Choroid plexus epithelial cell (primary cell): ENCODE measurements at regions not wholly inside any gene's neighbourhood (a gene's known extent, or its start where the extent isn't known, plus 50 kb on each side); places are given as distances from the start of the nearest gene placed in this dataset.

Experiments
- DNase-seq: peaks from one replicate; pipeline ENCODE4 v3.0.0-alpha.2; 2010; ENCODE audit warnings: low read depth
- H3K4me3 ChIP-seq: 2 replicates; pipeline ENCODE4 v1.5.1; 2011; ENCODE audit warnings: low read depth, mild to moderate bottlenecking, control low read depth, low read length, moderate library complexity
- TF ChIP-seq, protein P1 (sequence below): conservative IDR thresholded peaks from 2 replicates; pipeline ENCODE4 v1.5.1; 2011; ENCODE audit warnings: low read depth, mild to moderate bottlenecking, control low read depth, inconsistent platforms, low read length, moderate library complexity

DNA sequence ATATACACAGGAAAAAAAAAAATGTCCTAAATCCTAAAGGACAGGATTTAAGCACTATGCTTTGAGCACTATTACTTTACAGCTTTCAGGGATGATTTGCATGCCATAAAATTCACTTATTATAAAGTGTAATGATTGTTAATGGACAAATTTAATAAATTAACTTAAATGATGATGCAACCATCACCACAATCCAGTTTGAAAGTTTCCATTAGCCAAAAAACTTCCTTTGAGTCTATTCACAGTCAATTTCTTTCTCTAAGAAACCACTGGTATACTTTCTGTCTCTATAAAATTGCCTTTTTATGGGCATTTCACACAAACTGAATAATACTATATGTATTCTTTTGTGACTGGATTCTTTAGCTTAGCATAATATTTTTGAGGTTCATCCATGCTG, 111.1 kb upstream of the RIOK3 start:
- DNase-seq = no peak
- no peak overlapping the region for H3K4me3 ChIP-seq
- TF ChIP-seq, protein P1, sequence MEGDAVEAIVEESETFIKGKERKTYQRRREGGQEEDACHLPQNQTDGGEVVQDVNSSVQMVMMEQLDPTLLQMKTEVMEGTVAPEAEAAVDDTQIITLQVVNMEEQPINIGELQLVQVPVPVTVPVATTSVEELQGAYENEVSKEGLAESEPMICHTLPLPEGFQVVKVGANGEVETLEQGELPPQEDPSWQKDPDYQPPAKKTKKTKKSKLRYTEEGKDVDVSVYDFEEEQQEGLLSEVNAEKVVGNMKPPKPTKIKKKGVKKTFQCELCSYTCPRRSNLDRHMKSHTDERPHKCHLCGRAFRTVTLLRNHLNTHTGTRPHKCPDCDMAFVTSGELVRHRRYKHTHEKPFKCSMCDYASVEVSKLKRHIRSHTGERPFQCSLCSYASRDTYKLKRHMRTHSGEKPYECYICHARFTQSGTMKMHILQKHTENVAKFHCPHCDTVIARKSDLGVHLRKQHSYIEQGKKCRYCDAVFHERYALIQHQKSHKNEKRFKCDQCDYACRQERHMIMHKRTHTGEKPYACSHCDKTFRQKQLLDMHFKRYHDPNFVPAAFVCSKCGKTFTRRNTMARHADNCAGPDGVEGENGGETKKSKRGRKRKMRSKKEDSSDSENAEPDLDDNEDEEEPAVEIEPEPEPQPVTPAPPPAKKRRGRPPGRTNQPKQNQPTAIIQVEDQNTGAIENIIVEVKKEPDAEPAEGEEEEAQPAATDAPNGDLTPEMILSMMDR = no peak

DNA sequence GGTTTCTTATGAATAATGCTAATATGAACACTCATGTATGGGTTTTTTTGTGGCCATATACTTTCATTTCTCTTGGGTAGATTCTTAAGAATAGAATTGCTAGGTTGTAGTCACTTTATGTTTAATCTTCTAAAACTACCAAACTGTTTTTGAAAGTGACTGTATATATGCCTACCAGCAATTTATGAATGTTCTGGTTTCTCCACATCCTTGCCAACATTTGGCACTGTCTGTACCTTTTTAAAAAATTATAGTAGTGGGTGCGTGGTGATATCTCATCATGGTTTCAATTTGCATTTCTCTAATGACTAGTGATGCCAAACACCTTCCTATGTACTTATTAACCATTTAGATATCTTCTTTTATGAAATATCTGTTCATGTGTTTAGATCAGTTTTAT, 110.6 kb upstream of the RIOK3 start:
- no peak overlapping the region for H3K4me3 ChIP-seq
- no peak for DNase-seq
- TF ChIP-seq, protein P1 = no peak

DNA sequence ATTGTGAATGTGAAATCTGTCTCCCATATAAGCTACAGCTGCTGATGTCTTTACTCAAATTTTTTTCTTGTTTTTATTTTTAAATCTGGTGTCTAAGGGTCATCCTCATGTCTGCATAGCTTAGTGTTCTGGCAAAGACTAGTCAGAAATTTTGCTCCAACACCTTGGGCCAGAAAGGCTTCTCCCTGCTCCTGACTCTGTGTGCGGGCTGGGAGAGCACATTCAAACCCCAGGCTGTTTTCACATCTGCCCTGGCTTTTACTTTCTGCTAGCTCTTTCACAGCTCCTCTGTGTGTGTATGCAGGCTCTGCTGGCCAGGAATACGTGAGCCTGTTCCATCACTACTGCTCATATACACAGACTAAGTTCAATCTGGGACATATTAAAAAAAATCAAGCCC, 102.9 kb upstream of the RIOK3 start:
- TF ChIP-seq, protein P1 = no peak
- no peak for DNase-seq
- H3K4me3 ChIP-seq = no peak overlapping the region

DNA sequence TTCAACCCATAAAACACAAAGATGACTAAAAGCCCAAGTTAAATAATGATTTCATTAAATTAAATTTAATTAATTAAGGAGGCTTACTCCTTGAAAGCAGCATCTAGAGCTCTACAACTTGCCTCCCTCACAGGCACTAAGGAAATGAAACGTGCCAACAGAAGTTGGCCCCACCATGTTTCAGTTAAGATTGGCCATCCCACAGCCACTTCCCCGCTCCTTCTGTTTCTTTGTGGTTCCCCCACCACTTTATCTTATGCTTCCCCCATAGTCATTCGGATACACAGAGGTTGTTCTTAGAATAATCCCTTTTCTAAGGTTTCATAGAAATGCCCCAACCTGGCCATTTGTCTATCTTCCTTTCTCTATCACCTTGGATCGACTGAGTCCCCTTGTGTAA, 101.6 kb upstream of the RIOK3 start:
- TF ChIP-seq, protein P1 = no peak
- no peak for DNase-seq
- H3K4me3 ChIP-seq = no peak overlapping the region

DNA sequence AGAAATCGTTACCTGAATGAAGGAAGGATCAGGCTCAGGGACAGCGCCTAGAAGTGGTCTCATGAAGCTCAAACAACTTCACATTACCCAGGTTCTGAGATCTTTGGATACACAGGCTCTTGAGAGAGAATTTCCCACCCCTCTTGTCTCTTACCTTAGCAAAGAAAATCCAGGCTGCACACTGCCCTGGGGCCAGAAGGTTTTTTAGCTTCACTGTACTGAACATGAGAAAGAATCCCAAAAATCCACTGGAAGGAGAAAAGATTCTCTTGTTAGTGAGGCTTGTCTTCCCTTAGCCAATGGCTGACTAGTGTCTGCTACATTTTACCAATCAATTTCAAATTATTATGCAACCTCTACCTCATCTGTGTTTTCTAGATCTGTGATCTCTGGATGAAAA, 101.0 kb upstream of the RIOK3 start:
- no peak for DNase-seq
- H3K4me3 ChIP-seq = no peak overlapping the region
- TF ChIP-seq, protein P1 = no peak

DNA sequence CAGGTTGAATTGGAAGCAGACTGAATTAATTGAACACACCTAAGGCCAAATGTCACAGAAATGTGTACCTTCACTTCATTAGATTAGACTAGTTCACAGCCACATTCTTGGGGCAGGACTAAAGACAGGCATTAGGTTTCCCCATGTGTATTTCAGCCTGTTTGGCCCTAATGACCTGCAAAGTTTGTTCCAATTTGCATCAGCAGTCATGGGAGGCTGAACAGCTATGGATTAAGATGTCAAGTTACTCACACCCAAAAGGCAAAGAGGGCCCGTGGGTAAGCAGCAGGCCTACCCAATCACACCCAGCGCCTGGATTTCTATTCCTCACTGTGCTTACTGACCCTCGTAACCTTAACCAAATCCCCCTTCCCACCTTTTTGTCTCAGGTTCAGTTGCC, 99.6 kb upstream of the RIOK3 start:
- no peak overlapping the region for H3K4me3 ChIP-seq
- TF ChIP-seq, protein P1 = no peak
- no peak for DNase-seq

DNA sequence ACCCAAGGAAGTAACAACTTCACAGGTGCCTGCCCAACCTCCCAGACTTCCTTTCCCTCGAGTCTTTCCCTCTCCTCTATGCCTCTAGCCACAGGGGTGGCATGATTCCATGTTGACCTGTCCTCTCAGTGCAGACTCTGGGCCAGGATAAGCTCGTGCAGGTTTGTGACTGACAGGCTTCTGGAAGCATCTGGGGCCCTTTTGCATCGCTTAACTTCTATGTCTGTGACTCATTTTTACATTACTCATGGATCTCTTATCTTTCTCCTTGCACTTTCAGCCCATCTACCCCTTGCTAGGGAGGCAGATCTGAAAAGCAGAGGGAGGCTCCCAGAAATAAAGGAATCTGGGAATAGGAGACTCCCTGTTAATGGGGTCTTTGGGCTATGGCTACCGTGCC, 98.5 kb upstream of the RIOK3 start:
- TF ChIP-seq, protein P1 = no peak
- DNase-seq = peak; percentile 57
- H3K4me3 ChIP-seq = no peak overlapping the region
